Ectodermal cell (in vitro differentiated cells): ENCODE measurements at regions not wholly inside any gene's neighbourhood (a gene's known extent, or its start where the extent isn't known, plus 50 kb on each side); places are given as distances from the start of the nearest gene placed in this dataset.

Experiments
- H3K27ac ChIP-seq: 2 replicates; pipeline ENCODE4 v1.7.0; 2013; ENCODE audit warnings: mild to moderate bottlenecking, low read depth, low read length; ENCODE audit not compliant: insufficient read depth, poor library complexity, severe bottlenecking
- H3K27me3 ChIP-seq: 2 replicates; pipeline ENCODE4 v1.7.0; 2013; ENCODE audit warnings: mild to moderate bottlenecking, low read length; ENCODE audit not compliant: insufficient read depth, control insufficient read depth, poor library complexity, severe bottlenecking
- H3K36me3 ChIP-seq: one replicate; pipeline ENCODE4 v1.7.0; 2013; ENCODE audit warnings: low read length; ENCODE audit not compliant: control insufficient read depth, insufficient read depth
- H3K4me1 ChIP-seq: one replicate; pipeline ENCODE4 v1.7.0; 2013; ENCODE audit warnings: low read length; ENCODE audit not compliant: control insufficient read depth, insufficient read depth
- H3K4me3 ChIP-seq: 2 replicates; pipeline ENCODE4 v1.7.0; 2013; ENCODE audit warnings: low read depth, low read length, control low read depth; ENCODE audit not compliant: insufficient read depth
- H3K9me3 ChIP-seq: 2 replicates; pipeline ENCODE4 v1.7.0; 2013; ENCODE audit warnings: mild to moderate bottlenecking, low read length, moderate library complexity; ENCODE audit not compliant: control insufficient read depth
- WGBS, 2 experiments: methylation state at CpG; one replicate each; pipeline ENCODE4 v1.1.7; 2013; ENCODE audit warnings: missing lambda C conversion rate in 2 of 2; 5-methylcytosine and 5-hydroxymethylcytosine counted together

- Histone ChIP-seq H3K9me3 (no peaks in the 10 kb centered on the region), H3K27ac (no peak overlapping the region)
- WGBS, 2 experiments, result 61 to 73% methylated on average over 2 of the region's 2 CpGs
Measured at GRCh38 chr5:18099261-18099660, 465.0 kb downstream of the TAF11L14 start.

GRCh38 chr5:18101532-18101931, 467.3 kb downstream of the TAF11L14 start:
- H3K4me1 ChIP-seq, result no peaks in the 10 kb centered on the region

More at GRCh38 chr5:18099261-18099660, 465.0 kb downstream of the TAF11L14 start:
- H3K27me3 ChIP-seq, result no peaks in the 10 kb centered on the region
- H3K36me3 ChIP-seq, result no peaks in the 10 kb centered on the region
- H3K4me3 ChIP-seq, result no peak overlapping the region
- H3K4me1 ChIP-seq, result no peaks in the 10 kb centered on the region

GRCh38 chr5:18102733-18103132, 468.5 kb downstream of the TAF11L14 start:
- 93 to 97% methylated on average over 1 of the region's 1 CpG for WGBS, 2 experiments
- no peaks in the 10 kb centered on the region for H3K9me3 ChIP-seq
- no peaks in the 10 kb centered on the region for H3K4me1 ChIP-seq
- H3K36me3 ChIP-seq, result no peaks in the 10 kb centered on the region
- no peak overlapping the region for H3K27ac ChIP-seq
- no peak overlapping the region for H3K4me3 ChIP-seq
- no peaks in the 10 kb centered on the region for H3K27me3 ChIP-seq

More at GRCh38 chr5:18101532-18101931, 467.3 kb downstream of the TAF11L14 start:
- Histone ChIP-seq H3K27ac (no peak overlapping the region), H3K4me3 (no peak overlapping the region), H3K27me3 (no peaks in the 10 kb centered on the region), H3K9me3 (no peaks in the 10 kb centered on the region), H3K36me3 (no peaks in the 10 kb centered on the region)

- Histone ChIP-seq H3K27me3 (no peaks in the 10 kb centered on the region), H3K36me3 (no peaks in the 10 kb centered on the region), H3K4me3 (no peak overlapping the region), H3K27ac (no peak overlapping the region), H3K9me3 (no peaks in the 10 kb centered on the region), H3K4me1 (no peaks in the 10 kb centered on the region)
- WGBS, 2 experiments, result 100% methylated on average over 1 of the region's 1 CpG
Measured at GRCh38 chr5:18105449-18105848, 471.2 kb downstream of the TAF11L14 start.

GRCh38 chr5:18111906-18112465, 477.7 kb downstream of the TAF11L14 start:
- H3K9me3 ChIP-seq, result no peaks in the 10 kb centered on the region
- H3K27me3 ChIP-seq, result no peaks in the 10 kb centered on the region
- H3K36me3 ChIP-seq, result no peaks in the 10 kb centered on the region
- 94 to 99% methylated on average over 3 of the region's 5 CpGs for WGBS, 2 experiments
- no peak overlapping the region for H3K4me3 ChIP-seq
- H3K27ac ChIP-seq, result no peak overlapping the region
- H3K4me1 ChIP-seq, result peaks cover 4% of the 10 kb centered on the region

GRCh38 chr5:18113721-18114120, 479.5 kb downstream of the TAF11L14 start:
- H3K9me3 ChIP-seq, result no peaks in the 10 kb centered on the region
- 88 to 99% methylated on average over 3 of the region's 3 CpGs for WGBS, 2 experiments
- H3K4me3 ChIP-seq, result no peak overlapping the region
- no peak overlapping the region for H3K27ac ChIP-seq
- H3K27me3 ChIP-seq, result no peaks in the 10 kb centered on the region
- no peaks in the 10 kb centered on the region for H3K36me3 ChIP-seq
- peaks cover 4% of the 10 kb centered on the region for H3K4me1 ChIP-seq

- H3K4me3 ChIP-seq, result no peak overlapping the region
- WGBS, 2 experiments, result 82 to 91% methylated on average over 4 to 6 of the region's 6 CpGs
- H3K9me3 ChIP-seq, result no peaks in the 10 kb centered on the region
- H3K27me3 ChIP-seq, result no peaks in the 10 kb centered on the region
- H3K4me1 ChIP-seq, result peaks cover 4% of the 10 kb centered on the region
- H3K36me3 ChIP-seq, result no peaks in the 10 kb centered on the region
- no peak overlapping the region for H3K27ac ChIP-seq
Measured at GRCh38 chr5:18114151-18114757, 480.0 kb downstream of the TAF11L14 start.

- Histone ChIP-seq H3K9me3 (no peaks in the 10 kb centered on the region), H3K36me3 (no peaks in the 10 kb centered on the region), H3K27ac (no peak overlapping the region), H3K4me3 (no peak overlapping the region), H3K27me3 (no peaks in the 10 kb centered on the region), H3K4me1 (no peaks in the 10 kb centered on the region)
- 97 to 100% methylated on average over 1 to 2 of the region's 2 CpGs for WGBS, 2 experiments
Measured at GRCh38 chr5:18117968-18118367, 483.7 kb downstream of the TAF11L14 start.

GRCh38 chr5:18119156-18119785, 485.0 kb downstream of the TAF11L14 start:
- Histone ChIP-seq H3K27ac (no peak overlapping the region), H3K36me3 (no peaks in the 10 kb centered on the region), H3K4me1 (no peaks in the 10 kb centered on the region), H3K9me3 (no peaks in the 10 kb centered on the region), H3K27me3 (no peaks in the 10 kb centered on the region), H3K4me3 (no peak overlapping the region)
- WGBS, 2 experiments, result 67 to 69% methylated on average over 11 of the region's 11 CpGs

GRCh38 chr5:18141222-18141621, 507.0 kb downstream of the TAF11L14 start:
- Histone ChIP-seq H3K36me3 (no peaks in the 10 kb centered on the region), H3K27ac (no peak overlapping the region), H3K4me3 (no peak overlapping the region), H3K9me3 (no peaks in the 10 kb centered on the region), H3K27me3 (no peaks in the 10 kb centered on the region), H3K4me1 (no peaks in the 10 kb centered on the region)
